Smooth muscle cell of the brain vasculature (primary cell): ENCODE measurements at regions not wholly inside any gene's neighbourhood (a gene's known extent, or its start where the extent isn't known, plus 50 kb on each side); places are given as distances from the start of the nearest gene placed in this dataset.
"Not testable (repeated sequence)": the region's sequence is repeated elsewhere in the genome, so short reads cannot be mapped to it uniquely, and the experiment has no call there.

Experiments used
- DNase-seq: peaks from one replicate; pipeline ENCODE4 v3.0.0-alpha.2; 2012; ENCODE audit warnings: low read depth, low spot score

GRCh38 chr2:41283079-41283775 is 764.6 kb upstream of the PKDCC start:
- no peak for DNase-seq

DNA sequence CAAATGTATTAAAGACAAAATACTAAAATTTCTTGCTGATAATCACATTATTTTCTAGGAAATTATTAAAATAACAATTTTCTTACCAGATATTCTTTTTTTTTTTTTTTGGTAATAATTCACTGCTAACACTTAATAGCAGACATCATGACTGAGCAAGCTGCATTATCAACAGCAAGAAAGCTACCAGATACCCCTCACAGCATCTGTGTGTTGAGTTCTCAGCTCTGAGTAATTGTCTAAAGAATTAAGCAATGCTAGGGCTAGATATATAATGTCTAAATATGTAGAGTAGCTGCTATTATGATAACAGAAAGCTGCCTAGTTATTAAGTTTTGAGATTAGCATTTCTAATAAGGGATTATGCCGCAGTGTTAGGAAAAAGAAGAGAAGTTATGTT is 754.3 kb upstream of the PKDCC start:
- no peak for DNase-seq

DNA sequence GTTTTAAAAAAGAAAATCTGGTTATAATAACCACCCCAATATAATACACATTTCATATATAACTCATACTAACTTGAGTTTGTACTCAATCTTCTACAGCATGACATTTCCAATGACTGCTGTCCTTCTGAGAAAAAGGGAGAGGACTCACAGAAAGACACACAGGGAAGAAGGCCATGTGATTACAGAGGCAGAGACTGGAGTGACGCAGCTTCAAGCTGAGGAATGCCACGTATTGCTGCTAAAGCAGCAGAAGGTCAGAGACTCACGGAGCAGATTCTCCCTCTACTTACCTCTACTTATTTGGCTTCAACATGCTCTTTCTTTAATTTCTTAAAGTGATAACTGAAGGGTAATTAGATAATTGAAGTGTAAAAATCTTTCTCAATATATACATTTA is 753.5 kb upstream of the PKDCC start:
- no peak for DNase-seq

- DNase-seq: no peak
Observed at GRCh38 chr2:41313082-41313481, 734.7 kb upstream of the PKDCC start.

DNA sequence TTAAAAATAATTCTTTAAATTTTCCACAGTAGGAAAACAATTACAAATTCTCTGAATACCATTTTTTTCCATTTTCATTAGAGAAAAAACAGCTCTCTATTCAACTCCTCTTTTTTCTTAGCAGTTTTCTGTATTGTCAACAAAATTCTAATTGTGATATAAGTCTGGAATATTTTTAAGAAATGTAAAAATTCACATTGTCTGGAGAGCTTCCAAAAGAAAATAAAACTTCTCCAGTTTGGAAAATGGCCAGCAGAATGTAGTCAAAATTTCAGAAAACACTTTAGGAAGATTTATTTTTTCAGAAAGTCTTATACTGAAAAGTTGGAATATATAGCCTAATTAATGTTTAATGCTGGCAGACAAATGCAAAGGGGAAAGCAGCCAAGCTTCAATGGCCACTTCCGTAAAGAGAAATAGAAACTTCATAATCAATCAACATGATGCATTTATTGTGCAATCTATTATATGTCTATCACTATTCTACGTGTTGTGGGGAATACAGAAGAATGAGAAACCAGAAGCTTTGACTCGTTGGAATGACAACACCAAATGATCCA is 733.2 kb upstream of the PKDCC start:
- no peak for DNase-seq

DNA sequence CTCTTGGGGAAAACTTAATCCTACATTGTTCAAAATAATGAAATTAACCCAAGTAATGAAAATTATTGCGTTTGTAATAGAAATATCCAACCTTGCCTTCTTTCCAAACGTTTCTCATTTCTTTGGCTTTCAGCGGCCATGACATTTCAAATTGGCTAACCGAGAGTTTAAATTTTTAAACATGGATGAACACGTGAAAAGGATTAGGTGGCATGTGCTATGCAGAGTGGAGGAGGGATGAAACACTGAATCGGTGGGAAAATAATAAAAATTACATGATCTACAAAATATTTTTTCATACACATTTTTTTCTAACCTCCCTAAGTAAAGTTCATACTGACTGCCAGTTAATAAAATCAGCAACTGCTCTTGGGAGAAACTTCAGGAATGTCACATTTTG is 728.4 kb upstream of the PKDCC start:
- DNase-seq: no peak

DNA sequence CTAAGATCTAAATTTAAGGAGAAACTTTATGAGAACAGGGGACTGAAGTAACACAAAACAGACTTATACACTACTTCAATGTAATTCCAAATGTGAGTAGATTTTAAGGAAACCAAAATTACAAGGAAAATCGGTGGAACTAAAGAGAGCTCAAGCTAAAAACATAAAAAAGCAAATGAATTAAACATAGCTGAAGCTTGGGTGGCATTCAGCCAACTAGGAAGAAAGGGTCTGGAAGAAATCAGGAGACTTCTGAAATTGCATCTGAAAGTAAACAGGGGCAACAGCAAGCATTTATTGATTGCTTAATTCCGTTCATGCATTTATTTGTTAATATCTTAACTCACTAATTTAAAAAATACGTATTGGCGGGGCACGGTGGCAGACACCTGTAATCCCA is 727.3 kb upstream of the PKDCC start:
- no peak for DNase-seq

DNA sequence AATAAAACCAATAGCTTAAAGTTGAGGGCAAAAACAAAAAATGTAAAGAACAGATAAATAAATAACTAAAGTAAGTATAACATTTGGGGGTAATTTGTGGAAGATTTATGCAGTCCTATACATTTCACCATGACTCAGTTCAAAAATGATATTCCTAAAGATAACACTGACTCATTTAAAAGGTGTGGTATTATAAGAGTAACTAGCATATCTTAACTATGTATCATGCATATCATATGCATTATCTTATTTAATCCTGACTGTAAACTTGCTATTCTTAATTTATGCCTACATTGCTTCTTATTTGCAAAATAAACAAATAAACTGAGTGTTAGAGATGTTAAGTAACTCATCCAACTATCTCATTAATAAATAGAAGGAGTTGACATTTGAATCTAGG is 726.5 kb upstream of the PKDCC start:
- no peak for DNase-seq

- DNase-seq: no peak
Observed at GRCh38 chr2:41326851-41327250, 721.0 kb upstream of the PKDCC start.

- DNase-seq: no peak
Observed at GRCh38 chr2:41329040-41329439, 718.8 kb upstream of the PKDCC start.

- no peak for DNase-seq
Observed at GRCh38 chr2:41334159-41334558, 713.7 kb upstream of the PKDCC start.

- DNase-seq: not testable (repeated sequence)
Observed at GRCh38 chr2:41335573-41335972, 712.2 kb upstream of the PKDCC start.

DNA sequence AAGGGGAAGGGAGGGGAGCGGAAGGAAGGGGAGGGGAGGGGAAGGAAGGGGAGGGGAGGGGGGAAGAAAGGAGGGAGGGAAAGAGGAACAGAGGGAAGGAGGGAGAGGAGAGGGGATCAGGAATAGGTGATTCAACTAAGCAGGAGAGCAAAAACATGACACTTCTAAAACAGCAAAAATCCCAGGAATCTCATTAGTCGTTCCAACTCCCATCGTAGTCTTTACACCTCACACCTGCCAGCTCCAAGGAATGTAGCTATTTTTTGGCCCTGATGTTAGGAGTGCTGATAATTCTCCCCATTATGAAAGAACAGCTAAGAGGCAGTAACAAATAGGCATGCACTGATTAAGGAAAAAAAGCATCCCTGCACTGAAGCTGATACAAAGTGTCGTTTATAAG is 709.9 kb upstream of the PKDCC start:
- DNase-seq: no peak

DNA sequence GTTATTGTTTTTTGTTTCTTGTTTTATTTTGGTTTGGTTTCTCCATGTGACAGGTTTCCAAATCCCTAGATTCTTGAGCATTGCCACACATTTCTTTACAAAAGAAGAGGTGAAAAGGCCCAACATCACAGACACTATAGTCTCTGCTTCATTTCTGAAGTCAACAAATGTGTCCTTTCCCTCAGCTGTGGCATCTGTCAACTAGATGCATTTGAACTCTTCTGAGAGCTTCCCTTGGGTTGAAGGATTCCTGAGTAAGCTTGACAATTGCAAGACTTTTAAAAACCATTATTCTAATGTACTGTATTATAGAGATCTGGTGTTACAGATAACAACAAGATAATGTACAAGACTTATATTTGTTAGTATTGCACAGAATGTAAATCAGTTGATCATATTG is 703.3 kb upstream of the PKDCC start:
- no peak for DNase-seq

- no peak for DNase-seq
Observed at GRCh38 chr2:41353060-41353459, 694.8 kb upstream of the PKDCC start.

GRCh38 chr2:41355794-41356193 is 692.0 kb upstream of the PKDCC start:
- DNase-seq: no peak

- no peak for DNase-seq
Observed at GRCh38 chr2:41364842-41365241, 683.0 kb upstream of the PKDCC start.

GRCh38 chr2:41375901-41376300 is 671.9 kb upstream of the PKDCC start:
- DNase-seq: no peak

- DNase-seq: no peak
Observed at GRCh38 chr2:41377837-41378236, 670.0 kb upstream of the PKDCC start.

DNA sequence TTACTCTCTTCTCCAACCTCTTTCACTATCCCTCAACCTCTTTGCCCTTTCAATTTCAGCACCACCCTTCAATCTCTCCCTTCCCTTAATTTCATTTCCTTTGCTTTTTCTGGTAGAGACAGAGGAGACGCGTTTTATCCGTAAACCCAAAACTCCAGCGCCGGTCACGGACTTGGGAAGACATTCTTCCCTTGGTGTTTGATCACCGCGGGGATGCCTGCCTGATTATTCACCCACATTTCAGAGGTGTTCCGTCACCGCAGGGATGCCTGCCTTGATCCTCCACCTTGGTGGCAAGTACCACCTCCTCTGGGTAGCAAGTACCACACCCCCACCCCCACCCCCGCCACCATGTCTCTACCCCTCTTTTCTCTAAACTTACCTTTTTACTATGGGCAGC is 669.4 kb upstream of the PKDCC start:
- no peak for DNase-seq

- no peak for DNase-seq
Observed at GRCh38 chr2:41379496-41380221, 668.2 kb upstream of the PKDCC start.

GRCh38 chr2:41381701-41382100 is 666.1 kb upstream of the PKDCC start:
- no peak for DNase-seq

DNA sequence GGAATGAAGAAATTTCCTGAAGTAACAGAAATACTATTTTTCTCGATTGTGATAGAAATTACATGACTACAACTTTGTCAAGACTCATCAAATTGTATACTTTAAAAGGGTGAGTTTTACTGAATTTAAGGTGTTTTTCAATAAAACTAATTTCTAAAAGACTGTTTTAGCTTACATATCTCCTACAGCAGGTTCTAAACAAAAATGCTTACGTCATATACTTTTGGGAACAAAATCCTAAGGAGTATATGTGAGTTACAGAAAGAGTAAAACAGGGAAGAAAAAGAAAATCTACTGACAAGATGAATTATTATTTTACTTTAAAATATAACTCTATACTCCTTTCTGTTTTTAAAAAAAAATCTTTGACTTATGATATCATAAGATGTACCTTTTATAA is 660.3 kb upstream of the PKDCC start:
- DNase-seq: no peak
